ENCODE measurements at regions not wholly inside any gene's neighbourhood (a gene's known extent, or its start where the extent isn't known, plus 50 kb on each side); places are given as distances from the start of the nearest gene placed in this dataset.

GRCh38 chr4:96698831-96699230 is 858.9 kb downstream of the PDHA2 start:
- no peak for FAIRE-seq
- no peaks in the 10 kb centered on the region for H3K4me1 ChIP-seq (ENCODE audit: insufficient read depth, low read length)
- no peaks in the 10 kb centered on the region for H3K4me1 Mint-ChIP-seq (ENCODE audit: low read depth, unreplicated experiment)
- no peaks in the 10 kb centered on the region for H3K27me3 Mint-ChIP-seq (ENCODE audit: low read depth, unreplicated experiment)
- H3K79me2 ChIP-seq (ENCODE audit: insufficient read depth, low read length), result no peaks in the 10 kb centered on the region
- no peaks in the 10 kb centered on the region for H3K36me3 ChIP-seq (ENCODE audit: insufficient read depth, low read length)
- H2AFZ ChIP-seq (ENCODE audit: low read depth, low read length), result no peak overlapping the region
- no peak overlapping the region for H3K4me3 ChIP-seq (ENCODE audit: insufficient read depth, low read depth, low read length)
- no peak overlapping the region for H3K9ac ChIP-seq (ENCODE audit: low read length)
- H4K20me1 ChIP-seq (ENCODE audit: insufficient read depth, low read length), result no peaks in the 10 kb centered on the region
- peak; percentile 10 for DNase-seq (ENCODE audit: low read depth)
- no peaks in the 10 kb centered on the region for H3K36me3 Mint-ChIP-seq (ENCODE audit: low read depth, unreplicated experiment)
- no peak overlapping the region for H3K4me2 ChIP-seq (ENCODE audit: low read length)
- H3K27me3 ChIP-seq (ENCODE audit: insufficient read depth, low read length), result no peaks in the 10 kb centered on the region
- no peaks in the 10 kb centered on the region for H3K9me3 ChIP-seq (ENCODE audit: insufficient read depth, low read depth, low read length)
- H3K4me3 Mint-ChIP-seq (ENCODE audit: unreplicated experiment), result no peak overlapping the region
- no peak overlapping the region for H3K27ac ChIP-seq (ENCODE audit: low read depth, low read length)
- TF ChIP-seq CTCF (IDR thresholded peaks at IDR 0.05; ENCODE audit: insufficient read depth, low read depth, low read length) (no peak), EZH2 (IDR thresholded peaks at IDR 0.05; ENCODE audit: insufficient read depth, low read length) (no peak)
- H3K9me3 Mint-ChIP-seq (ENCODE audit: unreplicated experiment), result no peaks in the 10 kb centered on the region
- no peak overlapping the region for H3K27ac Mint-ChIP-seq (ENCODE audit: unreplicated experiment)

DNA sequence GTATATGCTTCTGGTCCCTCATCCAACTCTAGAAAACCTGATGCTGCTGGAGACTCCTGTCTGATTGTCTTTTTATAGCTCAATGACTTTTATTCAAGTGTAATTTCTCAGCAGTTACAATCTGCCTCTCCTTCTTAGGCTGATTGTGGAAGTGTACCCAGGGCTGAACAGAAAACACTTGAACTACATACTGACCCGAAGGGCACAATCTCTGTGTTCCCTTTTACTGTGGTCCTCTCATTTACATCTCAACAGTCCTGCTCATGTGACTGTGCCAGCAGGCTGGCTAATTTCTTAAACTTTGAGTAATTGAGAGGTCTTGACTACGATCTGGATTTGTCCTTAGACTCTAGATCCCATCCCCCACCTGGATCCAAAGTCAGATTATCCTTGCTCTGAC is 863.4 kb downstream of the PDHA2 start:
- Mint-ChIP-seq H3K9me3 (ENCODE audit: unreplicated experiment) (no peaks in the 10 kb centered on the region), H3K4me1 (ENCODE audit: low read depth, unreplicated experiment) (no peaks in the 10 kb centered on the region), H3K27me3 (ENCODE audit: low read depth, unreplicated experiment) (no peaks in the 10 kb centered on the region), H3K4me3 (ENCODE audit: unreplicated experiment) (no peak overlapping the region), H3K27ac (ENCODE audit: unreplicated experiment) (no peak overlapping the region), H3K36me3 (ENCODE audit: low read depth, unreplicated experiment) (no peaks in the 10 kb centered on the region)
- Histone ChIP-seq H3K9me3 (ENCODE audit: insufficient read depth, low read depth, low read length) (no peaks in the 10 kb centered on the region), H4K20me1 (ENCODE audit: insufficient read depth, low read length) (no peaks in the 10 kb centered on the region), H2AFZ (ENCODE audit: low read depth, low read length) (no peak overlapping the region), H3K4me3 (ENCODE audit: insufficient read depth, low read depth, low read length) (no peak overlapping the region), H3K4me1 (ENCODE audit: insufficient read depth, low read length) (no peaks in the 10 kb centered on the region), H3K36me3 (ENCODE audit: insufficient read depth, low read length) (no peaks in the 10 kb centered on the region), H3K9ac (ENCODE audit: low read length) (no peak overlapping the region), H3K4me2 (ENCODE audit: low read length) (no peak overlapping the region), H3K79me2 (ENCODE audit: insufficient read depth, low read length) (no peaks in the 10 kb centered on the region), H3K27me3 (ENCODE audit: insufficient read depth, low read length) (no peaks in the 10 kb centered on the region), H3K27ac (ENCODE audit: low read depth, low read length) (no peak overlapping the region)
- TF ChIP-seq CTCF (IDR thresholded peaks at IDR 0.05; ENCODE audit: insufficient read depth, low read depth, low read length) (no peak), EZH2 (IDR thresholded peaks at IDR 0.05; ENCODE audit: insufficient read depth, low read length) (no peak)
- DNase-seq (ENCODE audit: low read depth) (no peak), FAIRE-seq (no peak)

- H3K27me3 ChIP-seq (ENCODE audit: insufficient read depth, low read length), result no peaks in the 10 kb centered on the region
- no peaks in the 10 kb centered on the region for H3K36me3 ChIP-seq (ENCODE audit: insufficient read depth, low read length)
- H3K9ac ChIP-seq (ENCODE audit: low read length), result no peak overlapping the region
- Mint-ChIP-seq H3K36me3 (ENCODE audit: low read depth, unreplicated experiment) (no peaks in the 10 kb centered on the region), H3K9me3 (ENCODE audit: unreplicated experiment) (no peaks in the 10 kb centered on the region), H3K4me1 (ENCODE audit: low read depth, unreplicated experiment) (no peaks in the 10 kb centered on the region), H3K27ac (ENCODE audit: unreplicated experiment) (no peak overlapping the region), H3K4me3 (ENCODE audit: unreplicated experiment) (no peak overlapping the region), H3K27me3 (ENCODE audit: low read depth, unreplicated experiment) (no peaks in the 10 kb centered on the region)
- H2AFZ ChIP-seq (ENCODE audit: low read depth, low read length), result no peak overlapping the region
- H4K20me1 ChIP-seq (ENCODE audit: insufficient read depth, low read length), result no peaks in the 10 kb centered on the region
- no peak for TF ChIP-seq CTCF (IDR thresholded peaks at IDR 0.05; ENCODE audit: insufficient read depth, low read depth, low read length)
- no peak for TF ChIP-seq EZH2 (IDR thresholded peaks at IDR 0.05; ENCODE audit: insufficient read depth, low read length)
- no peaks in the 10 kb centered on the region for H3K4me1 ChIP-seq (ENCODE audit: insufficient read depth, low read length)
- no peak overlapping the region for H3K4me2 ChIP-seq (ENCODE audit: low read length)
- DNase-seq (ENCODE audit: low read depth) (no peak), FAIRE-seq (no peak)
- H3K27ac ChIP-seq (ENCODE audit: low read depth, low read length), result no peak overlapping the region
- no peak overlapping the region for H3K4me3 ChIP-seq (ENCODE audit: insufficient read depth, low read depth, low read length)
- no peaks in the 10 kb centered on the region for H3K9me3 ChIP-seq (ENCODE audit: insufficient read depth, low read depth, low read length)
- no peaks in the 10 kb centered on the region for H3K79me2 ChIP-seq (ENCODE audit: insufficient read depth, low read length)
These were observed 868.9 kb downstream of the PDHA2 start for GRCh38 chr4:96708766-96709165.
